OCI-LY1 (cell line): ENCODE measurements at regions not wholly inside any gene's neighbourhood (a gene's known extent, or its start where the extent isn't known, plus 50 kb on each side); places are given as distances from the start of the nearest gene placed in this dataset.
"Not testable (repeated sequence)": the region's sequence is repeated elsewhere in the genome, so short reads cannot be mapped to it uniquely, and the experiment has no call there.

Experiments
- H2AFZ ChIP-seq: fragments of 200-600 bp; sonication (generic), shearing (Covaris generic); 2 replicates; pipeline ENCODE4 v1.6.0; 2014; ENCODE audit warnings: antibody characterized with exemption, mild to moderate bottlenecking, low read length
- H3F3A ChIP-seq: fragments of 200-600 bp; sonication (generic), shearing (Covaris generic); 2 replicates; pipeline ENCODE4 v1.6.0; 2014; ENCODE audit warnings: mild to moderate bottlenecking, antibody characterized with exemption, low read length, moderate library complexity; ENCODE audit not compliant: insufficient read depth
- H3K27ac ChIP-seq: fragments of 200-600 bp; sonication (generic); 2 replicates; pipeline ENCODE4 v1.5.1; 2014; ENCODE audit warnings: low read length, mixed run types, mild to moderate bottlenecking, low read depth; ENCODE audit not compliant: poor library complexity, severe bottlenecking
- H3K27me3 ChIP-seq: fragments of 200-600 bp; sonication (generic); 2 replicates; pipeline ENCODE4 v1.6.0; 2014; ENCODE audit warnings: antibody characterized with exemption, mild to moderate bottlenecking, low read length, moderate library complexity; ENCODE audit not compliant: insufficient read depth
- H3K36me3 ChIP-seq: fragments of 200-600 bp; sonication (generic); 2 replicates; pipeline ENCODE4 v1.6.1; 2014; ENCODE audit warnings: mild to moderate bottlenecking, antibody characterized with exemption, low read length, moderate library complexity, mixed read lengths; ENCODE audit not compliant: insufficient read depth
- H3K4me1 ChIP-seq: fragments of 200-600 bp; sonication (generic); 2 replicates; pipeline ENCODE4 v1.5.1; 2014; ENCODE audit warnings: mild to moderate bottlenecking, low read length, moderate library complexity; ENCODE audit not compliant: insufficient read depth, severe bottlenecking
- H3K4me2 ChIP-seq: fragments of 200-600 bp; sonication (generic), shearing (Covaris generic); 2 replicates; pipeline ENCODE4 v1.6.1; 2014; ENCODE audit warnings: low read length
- H3K4me3 ChIP-seq: fragments of 200-600 bp; sonication (generic); 2 replicates; pipeline ENCODE4 v1.5.1; 2014; ENCODE audit warnings: low read length, low read depth, mild to moderate bottlenecking, mixed read lengths; ENCODE audit not compliant: poor library complexity, severe bottlenecking
- H3K79me2 ChIP-seq: fragments of 200-600 bp; shearing (Covaris generic); 2 replicates; pipeline ENCODE4 v1.6.1; 2016; ENCODE audit warnings: mixed run types, low read length, mixed read lengths; ENCODE audit not compliant: insufficient read depth
- H3K9ac ChIP-seq: fragments of 200-600 bp; sonication (generic), shearing (Covaris generic); 2 replicates; pipeline ENCODE4 v1.6.1; 2014; ENCODE audit warnings: mild to moderate bottlenecking, low read length, mixed read lengths
- H3K9me2 ChIP-seq: fragments of 200-600 bp; sonication (generic), shearing (Covaris generic); 2 replicates; pipeline ENCODE4 v1.6.1; 2014; ENCODE audit warnings: low read depth, mild to moderate bottlenecking, low read length, mixed read lengths
- H3K9me3 ChIP-seq: fragments of 200-600 bp; shearing (Covaris generic); 2 replicates; pipeline ENCODE4 v1.6.1; 2014; ENCODE audit warnings: low read length, mixed read lengths
- H4K20me1 ChIP-seq: fragments of 200-600 bp; sonication (generic), shearing (Covaris generic); 2 replicates; pipeline ENCODE4 v1.6.0; 2016; ENCODE audit warnings: mild to moderate bottlenecking, low read length; ENCODE audit not compliant: insufficient read depth
- EZH2 ChIP-seq: fragments of 200-600 bp; sonication (generic), shearing (Covaris generic); IDR thresholded peaks from 2 replicates; pipeline ENCODE4 v1.8.0; 2017; ENCODE audit warnings: borderline replicate concordance, mixed run types, mild to moderate bottlenecking, antibody characterized with exemption, low read length, moderate library complexity, mixed read lengths
- TF ChIP-seq, protein P1 (sequence below): fragments of 200-600 bp; sonication (generic), shearing (Covaris generic); IDR thresholded peaks from 2 replicates; pipeline ENCODE4 v1.5.1; 2017; ENCODE audit warnings: mild to moderate bottlenecking, antibody characterized with exemption, low read length, moderate library complexity, mixed read lengths

DNA sequence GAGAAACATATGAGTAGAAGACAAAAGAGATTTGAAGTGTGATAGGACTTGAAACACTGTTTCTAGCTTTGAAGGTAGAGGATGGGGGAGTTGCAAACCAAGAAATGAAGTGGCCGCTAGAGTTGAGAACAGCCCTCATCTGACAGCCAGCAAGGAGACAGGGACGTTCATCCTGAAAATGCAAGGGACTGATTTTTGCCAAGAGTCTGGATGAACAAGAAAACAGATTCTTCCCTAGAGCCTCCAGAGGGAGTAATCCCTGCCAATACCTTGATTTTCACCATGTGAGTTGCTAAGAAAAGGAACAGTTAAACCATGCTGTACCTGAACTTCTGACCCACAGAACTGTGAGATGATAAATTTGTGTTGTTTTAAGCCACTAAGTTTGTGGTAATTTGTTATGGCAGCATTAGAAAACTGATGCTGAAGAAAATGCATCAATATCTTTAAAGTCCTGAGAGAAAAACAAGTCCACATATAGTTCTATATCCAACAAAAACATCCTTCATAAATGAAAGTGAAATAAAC, 154.0 kb upstream of the ADAMTSL1 start:
- Histone ChIP-seq H3K36me3 (no peaks in the 10 kb centered on the region), H3F3A (no peaks in the 10 kb centered on the region), H3K9me3 (no peaks in the 10 kb centered on the region), H3K27ac (no peak overlapping the region), H2AFZ (no peak overlapping the region), H3K4me2 (no peak overlapping the region), H3K9me2 (no peaks in the 10 kb centered on the region), H3K9ac (no peak overlapping the region), H3K79me2 (no peaks in the 10 kb centered on the region), H4K20me1 (no peaks in the 10 kb centered on the region), H3K4me1 (no peaks in the 10 kb centered on the region), H3K27me3 (no peaks in the 10 kb centered on the region), H3K4me3 (no peak overlapping the region)
- no peak for TF ChIP-seq EZH2
- TF ChIP-seq, protein P1, sequence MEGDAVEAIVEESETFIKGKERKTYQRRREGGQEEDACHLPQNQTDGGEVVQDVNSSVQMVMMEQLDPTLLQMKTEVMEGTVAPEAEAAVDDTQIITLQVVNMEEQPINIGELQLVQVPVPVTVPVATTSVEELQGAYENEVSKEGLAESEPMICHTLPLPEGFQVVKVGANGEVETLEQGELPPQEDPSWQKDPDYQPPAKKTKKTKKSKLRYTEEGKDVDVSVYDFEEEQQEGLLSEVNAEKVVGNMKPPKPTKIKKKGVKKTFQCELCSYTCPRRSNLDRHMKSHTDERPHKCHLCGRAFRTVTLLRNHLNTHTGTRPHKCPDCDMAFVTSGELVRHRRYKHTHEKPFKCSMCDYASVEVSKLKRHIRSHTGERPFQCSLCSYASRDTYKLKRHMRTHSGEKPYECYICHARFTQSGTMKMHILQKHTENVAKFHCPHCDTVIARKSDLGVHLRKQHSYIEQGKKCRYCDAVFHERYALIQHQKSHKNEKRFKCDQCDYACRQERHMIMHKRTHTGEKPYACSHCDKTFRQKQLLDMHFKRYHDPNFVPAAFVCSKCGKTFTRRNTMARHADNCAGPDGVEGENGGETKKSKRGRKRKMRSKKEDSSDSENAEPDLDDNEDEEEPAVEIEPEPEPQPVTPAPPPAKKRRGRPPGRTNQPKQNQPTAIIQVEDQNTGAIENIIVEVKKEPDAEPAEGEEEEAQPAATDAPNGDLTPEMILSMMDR: no peak

DNA sequence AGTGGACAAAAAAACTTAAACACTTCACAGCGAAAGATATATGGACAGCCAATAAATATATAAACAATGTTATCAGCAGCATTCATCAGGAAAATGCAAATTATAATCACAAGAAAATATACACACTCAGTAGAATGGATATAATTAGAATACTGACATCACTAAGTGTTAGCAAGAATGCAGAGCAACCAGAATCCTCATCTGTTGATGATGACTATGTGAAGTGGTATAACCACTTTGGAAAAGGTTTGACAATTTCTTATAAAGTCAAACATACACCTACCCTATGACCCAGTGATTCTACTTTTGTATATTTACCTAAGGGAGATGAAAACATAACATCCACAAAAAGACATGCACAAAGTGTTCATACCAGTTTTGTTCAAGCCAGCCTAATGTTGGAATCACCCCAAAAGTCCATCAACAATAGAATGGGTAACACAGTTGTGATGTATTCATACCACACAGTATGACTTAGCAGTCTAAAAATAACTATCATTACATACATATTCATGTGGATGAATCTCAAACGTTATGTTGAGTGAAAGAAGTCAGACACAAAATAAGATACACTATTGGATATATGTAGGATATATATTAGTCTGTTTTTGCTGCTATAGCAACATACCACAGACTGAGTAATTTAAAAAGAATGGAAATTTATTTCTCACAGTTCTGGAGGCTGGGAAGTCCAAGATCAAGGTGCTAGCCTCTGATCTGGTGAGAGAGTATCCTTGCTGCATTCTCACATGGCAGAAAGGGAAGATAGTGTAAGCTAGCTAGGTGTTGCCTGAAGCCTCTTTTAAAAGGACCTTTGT, 148.8 kb upstream of the ADAMTSL1 start:
- Histone ChIP-seq H3K36me3 (no peaks in the 10 kb centered on the region), H3F3A (no peaks in the 10 kb centered on the region), H3K9me3 (no peaks in the 10 kb centered on the region), H4K20me1 (no peaks in the 10 kb centered on the region), H3K9me2 (no peaks in the 10 kb centered on the region), H3K79me2 (no peaks in the 10 kb centered on the region), H3K4me1 (no peaks in the 10 kb centered on the region), H3K27me3 (no peaks in the 10 kb centered on the region), H3K27ac (no peak overlapping the region), H3K9ac (no peak overlapping the region), H3K4me2 (no peak overlapping the region), H3K4me3 (no peak overlapping the region), H2AFZ (no peak overlapping the region)
- no peak for TF ChIP-seq EZH2
- TF ChIP-seq, protein P1: no peak

DNA sequence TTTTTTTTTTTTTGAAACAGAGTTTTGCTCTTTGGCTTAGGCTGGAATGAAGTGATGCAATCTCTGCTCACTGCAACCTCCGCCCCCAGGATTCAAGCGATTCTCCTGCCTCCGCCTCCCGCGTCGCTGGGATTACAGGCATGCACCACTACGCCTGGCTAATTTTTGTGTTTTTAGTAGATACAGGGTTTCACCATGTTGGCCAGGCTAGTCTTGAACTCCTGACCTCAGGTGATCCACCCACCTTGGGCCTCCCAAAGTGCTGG, 148.3 kb upstream of the ADAMTSL1 start:
- H4K20me1 ChIP-seq, H2AFZ ChIP-seq, H3K36me3 ChIP-seq, H3K9me2 ChIP-seq, H3K9me3 ChIP-seq, H3K4me3 ChIP-seq, H3F3A ChIP-seq, H3K9ac ChIP-seq, H3K4me1 ChIP-seq, H3K4me2 ChIP-seq, H3K27ac ChIP-seq, H3K79me2 ChIP-seq, H3K27me3 ChIP-seq: not testable (repeated sequence)

DNA sequence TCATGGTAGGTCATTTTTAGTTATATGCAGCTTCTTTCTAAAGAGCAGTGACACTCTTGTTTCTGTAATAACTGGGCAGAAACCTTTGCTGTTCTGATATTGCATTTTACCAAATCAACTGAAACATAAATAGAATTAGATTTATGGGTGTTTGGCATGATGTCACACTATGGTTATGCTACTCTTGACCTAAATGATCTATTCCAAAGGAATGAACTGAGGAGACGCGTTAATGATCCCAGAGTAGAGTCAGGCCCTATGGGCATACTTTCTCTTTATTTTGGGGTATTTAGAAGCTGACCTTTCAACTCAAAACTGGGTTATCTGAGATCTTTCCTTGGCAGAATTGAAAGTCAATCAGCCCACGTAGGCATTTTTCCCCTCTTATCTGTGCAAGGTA, 146.8 kb upstream of the ADAMTSL1 start:
- H3F3A ChIP-seq: no peaks in the 10 kb centered on the region
- TF ChIP-seq EZH2: no peak
- TF ChIP-seq, protein P1: no peak
- no peak overlapping the region for H2AFZ ChIP-seq
- H3K4me2 ChIP-seq: no peak overlapping the region
- no peak overlapping the region for H3K27ac ChIP-seq
- H3K9ac ChIP-seq: no peak overlapping the region
- no peaks in the 10 kb centered on the region for H3K9me2 ChIP-seq
- no peaks in the 10 kb centered on the region for H3K36me3 ChIP-seq
- no peaks in the 10 kb centered on the region for H4K20me1 ChIP-seq
- no peak overlapping the region for H3K4me3 ChIP-seq
- no peaks in the 10 kb centered on the region for H3K9me3 ChIP-seq
- no peaks in the 10 kb centered on the region for H3K27me3 ChIP-seq
- H3K4me1 ChIP-seq: no peaks in the 10 kb centered on the region
- no peaks in the 10 kb centered on the region for H3K79me2 ChIP-seq
